T-helper 9 cell (primary cell): ENCODE measurements at regions not wholly inside any gene's neighbourhood (a gene's known extent, or its start where the extent isn't known, plus 50 kb on each side); places are given as distances from the start of the nearest gene placed in this dataset.

Experiments used
- DNase-seq: peaks from one replicate; pipeline ENCODE4 v3.0.0-alpha.2; 2020

GRCh38 chr17:56740481-56740880, 93.2 kb downstream of the C17orf67 start:
- no peak for DNase-seq
